ENCODE measurements at regions not wholly inside any gene's neighbourhood (a gene's known extent, or its start where the extent isn't known, plus 50 kb on each side); places are given as distances from the start of the nearest gene placed in this dataset.
"Not testable (repeated sequence)": the region's sequence is repeated elsewhere in the genome, so short reads cannot be mapped to it uniquely, and the experiment has no call there.

DNA sequence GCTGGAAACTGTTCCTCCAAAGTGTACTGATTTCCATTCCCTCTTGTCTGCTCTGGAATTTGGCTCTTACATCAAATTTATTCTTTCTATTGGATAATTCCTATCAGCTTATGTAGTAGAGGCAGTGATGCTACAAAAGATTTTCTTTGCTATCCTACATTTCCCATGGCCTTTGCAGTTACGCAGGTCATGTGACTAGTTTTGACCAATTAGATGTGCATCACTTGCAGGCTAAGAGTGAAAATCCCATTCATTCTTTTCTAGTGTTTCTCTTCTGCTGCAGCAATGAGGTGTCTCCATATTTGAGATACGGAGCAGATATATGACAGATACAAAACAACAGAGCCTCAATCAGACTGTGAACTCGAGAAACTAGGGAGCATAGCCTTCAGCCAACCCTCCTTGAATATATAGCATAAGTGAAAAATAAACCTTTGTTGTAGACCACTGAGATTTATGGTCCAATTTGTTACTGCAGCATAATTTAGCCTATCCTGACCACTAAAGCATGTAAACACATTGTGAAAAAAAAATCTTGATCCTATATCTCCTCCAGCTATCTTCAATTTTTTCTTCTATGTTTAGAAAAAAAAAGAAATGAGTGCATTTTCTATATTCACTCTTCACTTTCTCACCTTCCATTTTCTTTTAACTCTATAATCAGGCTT lies 102.0 kb downstream of the HNMT start:
- no peak for DNase-seq

GRCh38 chr2:138066841-138067240 lies 102.6 kb downstream of the HNMT start:
- no peak for DNase-seq

DNA sequence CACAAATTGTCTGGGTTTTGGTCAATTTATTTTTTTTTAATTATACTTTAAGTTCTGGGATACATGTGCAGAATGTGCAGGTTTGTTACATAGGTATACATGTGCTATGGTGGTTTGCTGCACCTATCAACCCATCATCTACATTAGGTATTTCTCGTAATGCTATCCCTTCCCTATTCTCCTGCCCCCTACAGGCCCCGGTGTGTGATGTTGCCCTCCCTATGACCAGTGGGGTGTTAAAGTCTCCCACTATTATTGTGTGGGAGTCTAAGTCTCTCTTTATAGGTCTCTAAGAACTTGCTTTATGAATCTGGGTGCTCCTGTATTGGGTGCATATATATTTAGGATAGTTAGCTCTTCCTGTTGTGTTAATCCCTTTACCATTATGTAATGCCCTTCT lies 104.4 kb downstream of the HNMT start:
- DNase-seq = not testable (repeated sequence)

DNA sequence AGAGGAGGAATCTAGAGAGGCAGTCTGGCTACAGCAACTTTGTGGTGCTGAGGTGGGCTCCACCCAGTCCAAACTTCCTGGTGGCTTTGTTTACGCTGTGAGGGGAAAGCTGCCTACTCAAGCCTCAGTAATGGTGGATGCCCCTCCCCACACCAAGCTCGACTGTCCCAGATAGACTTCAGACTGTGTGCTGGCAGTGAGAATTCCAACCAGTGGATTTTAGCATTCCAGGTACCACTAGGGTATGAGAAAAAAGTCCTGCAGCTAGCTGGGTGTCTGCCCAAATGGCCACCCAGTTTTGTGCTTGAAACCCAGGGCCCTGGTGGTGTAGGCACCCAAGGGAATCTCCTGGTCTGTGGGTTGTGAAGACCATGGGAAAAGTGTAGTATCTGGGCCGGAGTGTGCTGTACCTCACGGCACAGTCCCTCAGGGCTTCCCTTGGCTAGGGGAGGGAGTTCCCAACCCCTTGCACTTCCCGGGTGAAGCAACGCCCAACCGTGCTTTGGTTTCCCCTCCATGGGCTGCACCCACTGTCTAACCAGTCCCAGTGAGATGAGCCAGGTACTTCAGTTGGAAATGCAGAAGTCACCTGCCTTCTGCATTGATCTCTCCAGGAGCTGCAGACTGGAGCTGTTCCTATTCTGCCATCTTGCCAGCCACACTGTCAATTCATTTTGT lies 106.9 kb downstream of the HNMT start:
- DNase-seq = not testable (repeated sequence)

- DNase-seq = peak; percentile 44
These were observed 107.7 kb downstream of the HNMT start for GRCh38 chr2:138071720-138072719.

GRCh38 chr2:138078153-138078552 lies 113.9 kb downstream of the HNMT start:
- DNase-seq = no peak

DNA sequence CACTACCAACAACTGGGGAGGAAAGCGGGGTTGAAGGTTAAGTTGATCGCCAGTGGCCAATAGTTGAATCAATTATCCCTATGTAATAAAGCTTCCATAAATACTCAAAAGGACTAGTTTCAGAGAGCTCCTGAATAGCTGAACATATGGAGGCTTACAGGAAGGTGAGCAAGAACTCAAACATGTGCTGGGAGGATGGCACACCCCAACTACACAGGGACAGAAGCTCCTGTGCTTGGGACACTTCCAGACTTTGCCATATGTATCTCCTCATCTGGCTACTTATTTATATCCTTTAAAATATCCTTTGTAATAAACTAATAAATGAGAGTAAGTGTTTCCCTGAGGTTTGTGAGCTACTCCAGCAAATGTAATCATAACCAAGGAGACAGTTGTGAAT lies 115.7 kb downstream of the HNMT start:
- no peak for DNase-seq

GRCh38 chr2:138081225-138082073 lies 117.2 kb downstream of the HNMT start:
- no peak for DNase-seq

GRCh38 chr2:138084206-138084605 lies 119.9 kb downstream of the HNMT start:
- no peak for DNase-seq

GRCh38 chr2:138085441-138085840 lies 121.2 kb downstream of the HNMT start:
- DNase-seq = not testable (repeated sequence)

GRCh38 chr2:138086576-138086975 lies 122.3 kb downstream of the HNMT start:
- DNase-seq = no peak

- no peak for DNase-seq
These were observed 123.7 kb downstream of the HNMT start for GRCh38 chr2:138087751-138088593.

- no peak for DNase-seq
These were observed 126.1 kb downstream of the HNMT start for GRCh38 chr2:138090330-138090729.

DNA sequence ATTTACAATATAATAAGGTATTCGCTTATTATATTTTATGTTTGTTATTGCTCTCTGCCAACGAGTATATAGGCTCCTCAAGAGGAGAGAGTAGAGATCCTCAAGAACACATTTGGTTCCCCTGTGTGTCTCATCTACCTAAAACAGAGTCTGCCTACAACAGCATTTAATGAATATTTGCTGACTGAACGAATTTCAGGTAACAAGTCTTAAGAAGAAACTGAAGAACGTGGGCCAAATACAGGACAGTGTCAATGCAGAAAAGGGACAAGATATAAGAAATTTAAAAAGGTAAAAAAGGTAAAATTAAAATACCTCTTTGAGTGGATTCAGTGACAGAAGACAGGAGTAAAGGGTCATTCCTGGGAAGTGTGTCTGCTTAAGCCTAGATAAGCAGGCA lies 129.2 kb downstream of the HNMT start:
- no peak for DNase-seq

DNA sequence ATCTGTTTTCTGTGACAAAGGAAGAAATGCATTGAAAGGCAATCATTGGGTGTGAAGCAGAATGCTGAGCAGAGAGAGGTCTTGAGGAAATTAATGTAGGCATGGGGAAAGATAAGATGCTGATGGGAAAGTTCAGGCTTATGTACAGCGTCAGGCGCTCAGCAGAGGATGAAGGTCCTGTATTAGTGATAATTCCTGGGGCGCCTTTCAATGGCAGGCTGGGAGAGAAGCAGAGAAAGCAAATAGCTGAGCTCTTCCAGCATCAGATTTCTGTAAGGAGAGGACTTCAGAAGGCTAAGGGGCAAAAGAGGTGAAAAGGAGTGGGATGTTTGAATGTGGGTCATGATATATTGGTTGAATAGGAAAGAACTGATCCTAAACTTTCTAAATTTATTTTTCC lies 129.8 kb downstream of the HNMT start:
- DNase-seq = no peak

GRCh38 chr2:138095336-138095735 lies 131.1 kb downstream of the HNMT start:
- no peak for DNase-seq

GRCh38 chr2:138099288-138099687 lies 135.0 kb downstream of the HNMT start:
- not testable (repeated sequence) for DNase-seq

GRCh38 chr2:138101718-138102117 lies 137.4 kb downstream of the HNMT start:
- no peak for DNase-seq

- no peak for DNase-seq
These were observed 138.4 kb downstream of the HNMT start for GRCh38 chr2:138102664-138103063.

DNA sequence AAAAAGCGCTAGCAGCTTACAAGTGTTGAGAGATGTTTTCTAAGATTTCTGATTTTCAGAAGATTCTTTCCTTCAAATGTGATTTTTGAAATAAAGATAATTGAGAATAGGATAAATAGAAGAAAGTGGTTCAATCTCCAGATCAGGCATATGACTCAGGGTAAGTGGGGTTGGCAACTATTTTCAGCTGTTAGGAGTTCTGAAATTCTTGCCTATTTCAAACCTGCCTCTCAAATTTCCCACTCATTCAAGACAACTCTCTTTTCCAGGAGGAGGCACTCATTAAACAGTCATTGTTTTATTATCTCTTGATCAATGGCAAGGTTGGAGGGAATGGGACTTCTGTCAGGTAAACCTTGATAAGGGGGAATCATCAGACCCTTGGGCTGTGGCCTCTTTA lies 138.9 kb downstream of the HNMT start:
- DNase-seq = no peak

- DNase-seq = no peak
These were observed 139.8 kb downstream of the HNMT start for GRCh38 chr2:138104071-138104470.

- no peak for DNase-seq
These were observed 141.1 kb downstream of the HNMT start for GRCh38 chr2:138105358-138105757.

All from NCI-H2171 (cell line).